ENCODE measurements at regions not wholly inside any gene's neighbourhood (a gene's known extent, or its start where the extent isn't known, plus 50 kb on each side); places are given as distances from the start of the nearest gene placed in this dataset.
A peak's percentile ranks its signal among the peaks of the same experiment; 100 is the strongest.

DNA sequence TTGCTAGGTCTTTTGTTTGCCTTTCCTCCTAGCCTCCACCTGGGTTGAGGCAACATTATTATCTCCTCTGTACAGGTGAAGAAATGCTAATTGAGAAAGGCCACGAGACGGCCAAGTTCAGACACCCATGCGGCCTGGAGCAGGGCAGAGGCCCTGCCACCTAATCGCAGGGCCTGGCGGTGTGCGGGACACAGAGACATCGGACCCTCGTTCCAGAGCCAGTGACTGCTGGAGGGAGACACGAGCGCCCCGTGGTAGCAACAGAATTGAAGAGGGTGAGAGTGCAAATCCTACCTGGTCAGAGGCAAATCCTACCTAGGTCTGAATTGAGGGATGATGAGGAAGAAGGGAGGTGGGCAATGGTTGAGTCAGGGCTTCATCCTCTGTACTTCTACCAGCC is 113.8 kb upstream of the MEF2A start (continued):
- TF ChIP-seq TAF1 (IDR thresholded peaks at IDR 0.05; ENCODE audit: borderline replicate concordance, low read depth, low read length) (no peak), ZNF274 (IDR thresholded peaks at IDR 0.05; ENCODE audit: insufficient read depth, insufficient read length) (no peak)

- no peaks in the 10 kb centered on the region for H3K36me3 ChIP-seq (ENCODE audit: control insufficient read depth in 2 of 2, insufficient read depth in 2 of 2, low read length in 1 of 2)
- peak overlapping the region; percentile 79 for H2AFZ ChIP-seq (ENCODE audit: control insufficient read depth, low read depth, low read length)
- ChIA-PET RAD21 (ENCODE audit: unreplicated experiment) (interaction anchor here (1.0 to 1.7 kb wide), 3 partner anchors 50 to 107 kb away, joined by 3 to 7 read pairs (median 4); no protein-coding TSS in a partner anchor), CTCF (interaction anchor here (0.6 to 0.9 kb wide), 2 partner anchors 49 to 180 kb away, joined by 3 read pairs; no protein-coding TSS in a partner anchor), POLR2A (interaction anchor here (1.1 kb wide), 1 partner anchor 111 kb away, joined by 3 read pairs; no protein-coding TSS in a partner anchor), SMC1A (ENCODE audit: uncharacterized antibody, unreplicated experiment) (interaction anchor here (0.9 to 1.6 kb wide), 4 partner anchors 24 to 54 kb away, joined by 3 to 5 read pairs (median 3); no protein-coding TSS in a partner anchor)
- WGBS (ENCODE audit: insufficient coverage, insufficient replicate concordance, low lambda C conversion rate, missing lambda C conversion rate), result 15% methylated on average over 22 of the region's 24 CpGs
- in situ Hi-C loops (cut with MboI), result no loop called here
- H4K20me1 ChIP-seq (ENCODE audit: control insufficient read depth, insufficient read depth), result no peaks in the 10 kb centered on the region
- no peaks in the 10 kb centered on the region; a peak in 1 of 4 replicates for H3K27me3 ChIP-seq (replicated peaks in 1 of 2; ENCODE audit: control insufficient read depth in 2 of 2, insufficient read depth in 2 of 2, low read length in 1 of 2)
- FAIRE-seq (peak; percentile 93), ATAC-seq (peak; percentile 95), DNase-seq (ENCODE audit: low read depth, low spot score) (peak; percentile 60)
- H3K4me1 ChIP-seq (ENCODE audit: control insufficient read depth, insufficient read depth, low read length), result peaks cover 18% of the 10 kb centered on the region
- H3K4me3 ChIP-seq, result peak overlapping the region; percentile 8; the same call in 1 of the 2 replicates
- peak overlapping the region; percentile 62 for H3K4me2 ChIP-seq (ENCODE audit: control insufficient read depth, insufficient read depth)
- intact Hi-C loops (cut with micrococcal nuclease; ENCODE audit: unreplicated experiment), result loop anchor here (2.0 kb wide), 1 partner anchor 52 kb away; no protein-coding TSS in a partner anchor
- no peaks in the 10 kb centered on the region for H3K79me2 ChIP-seq (ENCODE audit: control insufficient read depth, insufficient read depth, low read length)
- peak overlapping the region; percentile 17; the same call in 1 of the 2 replicates for H3K9ac ChIP-seq (ENCODE audit: control insufficient read depth, insufficient read depth, low read length)
- BruUV-seq (replicated peaks), result no TSS peak
- 0 out of 2 replicates have a peak overlapping the region, but pooled peaks have one; percentile 41 for H3K27ac ChIP-seq (ENCODE audit: control insufficient read depth, insufficient read depth)
- 0 out of 3 replicates have a peak, but pooled peaks cover 2% of the 10 kb centered on the region for H3K9me3 ChIP-seq (replicated peaks; ENCODE audit: control insufficient read depth, insufficient read depth, low read length)
- TF ChIP-seq MTA2 (IDR thresholded peaks at IDR 0.05; ENCODE audit: low read depth) (peak; percentile 44), POLR2A (IDR thresholded peaks at IDR 0.05; ENCODE audit: low read depth, low read length) (peak; percentile 58; the same call in 1 of the 2 replicates), NR2C1 (IDR thresholded peaks at IDR 0.05) (no peak), BCL3 (IDR thresholded peaks at IDR 0.05; ENCODE audit: borderline replicate concordance, insufficient read depth, low read depth, low read length, poor library complexity, severe bottlenecking) (no peak), TAF1 (IDR thresholded peaks at IDR 0.05; ENCODE audit: borderline replicate concordance, low read depth, low read length) (peak; percentile 23; the same call in 1 of the 2 replicates), IKZF2 (IDR thresholded peaks at IDR 0.05) (peak; percentile 70 to 73; a peak in 3 of 4 replicates), TCF12 (IDR thresholded peaks at IDR 0.05; ENCODE audit: low read depth, low read length) (peak; percentile 48; the same call in 1 of the 2 replicates), ZSCAN29 (IDR thresholded peaks at IDR 0.05) (no peak), MEF2B (IDR thresholded peaks at IDR 0.05; ENCODE audit: partially characterized antibody, poor library complexity, severe bottlenecking) (no peak), CBFB (IDR thresholded peaks at IDR 0.05; ENCODE audit: low read depth) (peak; percentile 89), SUPT20H (IDR thresholded peaks at IDR 0.05; ENCODE audit: borderline replicate concordance, control insufficient read depth, low read depth, low read length) (no peak), YY1 (IDR thresholded peaks at IDR 0.05; ENCODE audit: low read depth, low read length) (no peak), SPI1 (IDR thresholded peaks at IDR 0.05; ENCODE audit: borderline replicate concordance, insufficient read depth, low read depth, low read length) (peak; percentile 85)
- TF ChIP-seq, protein P1, sequence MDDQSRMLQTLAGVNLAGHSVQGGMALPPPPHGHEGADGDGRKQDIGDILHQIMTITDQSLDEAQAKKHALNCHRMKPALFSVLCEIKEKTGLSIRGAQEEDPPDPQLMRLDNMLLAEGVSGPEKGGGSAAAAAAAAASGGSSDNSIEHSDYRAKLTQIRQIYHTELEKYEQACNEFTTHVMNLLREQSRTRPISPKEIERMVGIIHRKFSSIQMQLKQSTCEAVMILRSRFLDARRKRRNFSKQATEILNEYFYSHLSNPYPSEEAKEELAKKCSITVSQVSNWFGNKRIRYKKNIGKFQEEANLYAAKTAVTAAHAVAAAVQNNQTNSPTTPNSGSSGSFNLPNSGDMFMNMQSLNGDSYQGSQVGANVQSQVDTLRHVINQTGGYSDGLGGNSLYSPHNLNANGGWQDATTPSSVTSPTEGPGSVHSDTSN (IDR thresholded peaks at IDR 0.05; ENCODE audit: insufficient replicate concordance, low read depth, low read length), result no peak
- TF ChIP-seq, protein P2, sequence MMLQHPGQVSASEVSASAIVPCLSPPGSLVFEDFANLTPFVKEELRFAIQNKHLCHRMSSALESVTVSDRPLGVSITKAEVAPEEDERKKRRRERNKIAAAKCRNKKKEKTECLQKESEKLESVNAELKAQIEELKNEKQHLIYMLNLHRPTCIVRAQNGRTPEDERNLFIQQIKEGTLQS (IDR thresholded peaks at IDR 0.05; ENCODE audit: borderline replicate concordance, extremely low read depth, low read depth, low read length), result no peak
- TF ChIP-seq, protein P3, sequence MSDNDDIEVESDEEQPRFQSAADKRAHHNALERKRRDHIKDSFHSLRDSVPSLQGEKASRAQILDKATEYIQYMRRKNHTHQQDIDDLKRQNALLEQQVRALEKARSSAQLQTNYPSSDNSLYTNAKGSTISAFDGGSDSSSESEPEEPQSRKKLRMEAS (IDR thresholded peaks at IDR 0.05; ENCODE audit: low read depth, low read length), result peak; percentile 52; the same call in 1 of the 2 replicates
These were observed 112.8 kb upstream of the MEF2A start for GRCh38 chr15:99452728-99453636.
